ENCODE measurements at regions not wholly inside any gene's neighbourhood (a gene's known extent, or its start where the extent isn't known, plus 50 kb on each side); places are given as distances from the start of the nearest gene placed in this dataset.

GRCh38 chr13:33349288-33349985, 63.9 kb upstream of the STARD13 start:
- Histone ChIP-seq H3K36me3 (no peaks in the 10 kb centered on the region), H3K4me3 (ENCODE audit: low read depth in 1 of 2, low read length in 1 of 2) (no peak overlapping the region), H3K27me3 (peaks cover 52% of the 10 kb centered on the region), H3K4me1 (ENCODE audit: control insufficient read depth in 1 of 2, insufficient read depth in 1 of 2, low read depth in 1 of 2, low read length in 1 of 2) (peaks cover 7 to 10% of the 10 kb centered on the region in 2 experiments), H3K27ac (no peak overlapping the region), H3K9me3 (no peaks in the 10 kb centered on the region)
- TF ChIP-seq CTCF (IDR thresholded peaks at IDR 0.05) = no peak

- H3K36me3 ChIP-seq = no peaks in the 10 kb centered on the region
- no peak overlapping the region for H3K4me3 ChIP-seq (ENCODE audit: low read depth in 1 of 2, low read length in 1 of 2)
- peaks cover 52% of the 10 kb centered on the region for H3K27me3 ChIP-seq
- H3K27ac ChIP-seq = no peak overlapping the region
- peaks cover 7 to 13% of the 10 kb centered on the region in 2 experiments for H3K4me1 ChIP-seq (ENCODE audit: control insufficient read depth in 1 of 2, insufficient read depth in 1 of 2, low read depth in 1 of 2, low read length in 1 of 2)
- H3K9me3 ChIP-seq = no peaks in the 10 kb centered on the region
- no peak for TF ChIP-seq CTCF (IDR thresholded peaks at IDR 0.05)
Measured at GRCh38 chr13:33349986-33350826, 64.7 kb upstream of the STARD13 start.

- TF ChIP-seq CTCF (IDR thresholded peaks at IDR 0.05) = no peak
Measured at GRCh38 chr13:33351319-33351718, 65.8 kb upstream of the STARD13 start.

GRCh38 chr13:33352041-33352440, 66.5 kb upstream of the STARD13 start:
- Histone ChIP-seq H3K27me3 (peaks cover 52% of the 10 kb centered on the region), H3K4me3 (ENCODE audit: low read depth in 1 of 2, low read length in 1 of 2) (no peak overlapping the region), H3K36me3 (no peaks in the 10 kb centered on the region), H3K9me3 (no peaks in the 10 kb centered on the region), H3K27ac (no peak overlapping the region), H3K4me1 (ENCODE audit: control insufficient read depth in 1 of 2, insufficient read depth in 1 of 2, low read depth in 1 of 2, low read length in 1 of 2) (peaks cover 7 to 17% of the 10 kb centered on the region in 2 experiments)
- no peak for TF ChIP-seq CTCF (IDR thresholded peaks at IDR 0.05)

More at GRCh38 chr13:33351319-33351718, 65.8 kb upstream of the STARD13 start:
- no peaks in the 10 kb centered on the region for H3K36me3 ChIP-seq
- H3K4me1 ChIP-seq (ENCODE audit: control insufficient read depth in 1 of 2, insufficient read depth in 1 of 2, low read depth in 1 of 2, low read length in 1 of 2) = peaks cover 7 to 17% of the 10 kb centered on the region in 2 experiments
- peaks cover 52% of the 10 kb centered on the region for H3K27me3 ChIP-seq
- H3K27ac ChIP-seq = no peak overlapping the region
- H3K4me3 ChIP-seq (ENCODE audit: low read depth in 1 of 2, low read length in 1 of 2) = no peak overlapping the region
- H3K9me3 ChIP-seq = no peaks in the 10 kb centered on the region

GRCh38 chr13:33352526-33352925, 67.0 kb upstream of the STARD13 start:
- Histone ChIP-seq H3K27me3 (peaks cover 48% of the 10 kb centered on the region), H3K36me3 (no peaks in the 10 kb centered on the region), H3K4me1 (ENCODE audit: control insufficient read depth in 1 of 2, insufficient read depth in 1 of 2, low read depth in 1 of 2, low read length in 1 of 2) (peaks cover 7 to 17% of the 10 kb centered on the region in 2 experiments), H3K4me3 (ENCODE audit: low read depth in 1 of 2, low read length in 1 of 2) (no peak overlapping the region), H3K9me3 (no peaks in the 10 kb centered on the region), H3K27ac (no peak overlapping the region)
- TF ChIP-seq CTCF (IDR thresholded peaks at IDR 0.05) = no peak

Measured in neutrophil (primary cell).